ENCODE measurements at regions not wholly inside any gene's neighbourhood (a gene's known extent, or its start where the extent isn't known, plus 50 kb on each side); places are given as distances from the start of the nearest gene placed in this dataset.
"Not testable (repeated sequence)": the region's sequence is repeated elsewhere in the genome, so short reads cannot be mapped to it uniquely, and the experiment has no call there.

- DNase-seq: no peak
Observed at GRCh38 chr4:81314897-81315470, 100.0 kb upstream of the PRKG2 start.

DNA sequence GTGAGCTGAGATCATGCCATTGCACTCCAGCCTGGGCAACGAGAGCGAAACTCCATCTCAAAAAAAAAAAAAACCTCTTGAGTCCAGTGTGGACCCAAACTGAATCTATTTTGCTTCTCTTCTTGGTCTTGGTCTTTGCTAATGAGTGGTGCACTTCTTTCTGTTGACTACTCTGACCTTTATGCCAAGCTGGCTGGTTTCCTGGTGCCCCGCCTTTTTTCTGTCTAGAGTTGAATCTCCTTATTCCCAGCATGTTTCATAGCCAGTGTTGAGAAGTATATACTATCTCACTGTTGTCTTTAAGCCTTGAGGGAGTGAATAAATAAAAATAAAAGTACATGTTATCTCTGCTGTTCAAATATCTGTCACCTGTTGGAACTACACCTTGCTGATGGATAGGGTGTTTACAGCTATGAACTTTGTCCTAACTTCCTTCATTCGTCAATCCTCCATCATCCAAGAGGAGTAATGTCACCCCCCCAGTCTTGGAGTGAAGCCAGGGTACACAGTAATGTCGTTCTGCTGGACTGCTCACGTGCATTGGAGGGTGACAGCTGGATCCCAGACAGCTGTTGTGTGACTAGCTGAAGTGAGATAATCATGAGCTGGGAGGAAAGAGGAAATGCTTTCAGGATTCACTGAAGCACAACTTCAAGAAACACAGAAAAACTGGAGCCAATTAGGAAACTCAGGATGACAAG, 99.3 kb upstream of the PRKG2 start:
- DNase-seq: no peak

GRCh38 chr4:81307991-81308390, 93.0 kb upstream of the PRKG2 start:
- DNase-seq: no peak

DNA sequence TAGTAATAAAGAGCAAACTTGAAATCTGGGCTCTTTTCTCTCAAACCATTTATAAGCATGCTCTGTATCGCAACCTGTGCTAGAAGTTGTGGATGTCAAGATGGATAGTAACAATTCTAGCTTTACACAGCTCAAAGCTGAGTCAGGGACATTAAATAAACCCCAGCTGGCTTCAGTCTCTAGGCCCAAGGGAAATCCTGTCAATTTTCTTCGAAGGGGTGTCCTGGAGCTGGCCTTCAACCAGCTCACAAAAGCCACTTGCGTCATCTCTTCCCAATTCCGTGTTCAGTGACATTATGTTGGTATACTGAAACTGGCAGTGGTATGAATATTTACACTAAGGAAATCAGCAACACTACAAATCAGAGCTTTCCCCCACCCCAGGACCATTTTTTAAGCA, 89.8 kb upstream of the PRKG2 start:
- no peak for DNase-seq

GRCh38 chr4:81300352-81300751, 85.3 kb upstream of the PRKG2 start:
- not testable (repeated sequence) for DNase-seq

GRCh38 chr4:81290813-81291212, 75.8 kb upstream of the PRKG2 start:
- DNase-seq: no peak

DNA sequence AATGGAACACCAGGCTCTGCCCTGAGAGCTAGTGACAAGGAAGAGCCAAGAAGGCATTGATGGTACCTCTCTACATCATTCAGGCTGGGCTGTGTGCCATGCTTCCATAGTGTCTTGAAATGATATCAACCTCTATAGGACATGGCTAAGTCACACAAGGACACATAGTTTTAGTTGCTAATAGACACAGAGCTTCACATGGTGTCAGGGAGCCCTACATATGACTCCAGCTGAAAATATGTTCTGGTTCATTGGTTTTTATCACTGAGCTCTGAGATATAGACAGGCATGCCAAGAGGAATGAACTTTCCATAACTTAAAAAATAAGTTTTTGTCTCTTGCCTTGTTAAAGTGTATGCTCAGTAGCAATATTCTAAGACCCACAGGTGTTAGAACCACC, 72.1 kb upstream of the PRKG2 start:
- DNase-seq: no peak

DNA sequence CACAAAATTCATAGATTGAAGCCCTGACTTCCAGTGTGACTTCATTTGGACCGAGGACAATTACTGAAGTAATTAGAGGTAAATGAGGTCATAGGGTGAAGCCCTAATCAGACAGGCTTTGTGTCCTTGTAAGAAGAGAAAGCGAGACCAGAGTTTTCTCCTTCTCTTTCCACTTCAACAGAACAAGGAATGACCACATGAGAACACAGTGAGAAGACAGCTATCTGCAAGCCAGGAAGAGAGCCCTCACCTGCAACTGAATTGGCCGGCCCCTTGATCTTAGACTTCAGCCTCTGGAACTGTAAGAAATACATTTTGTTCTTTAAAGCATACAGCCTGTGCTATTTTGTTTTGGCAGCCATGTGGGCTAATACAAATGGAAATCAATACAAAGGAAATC, 67.1 kb upstream of the PRKG2 start:
- no peak for DNase-seq

GRCh38 chr4:81274460-81274859, 59.4 kb upstream of the PRKG2 start:
- no peak for DNase-seq

- no peak for DNase-seq
Observed at GRCh38 chr4:81272671-81273070, 57.6 kb upstream of the PRKG2 start.

Measured in NCI-H526 (cell line).